Activated gamma-delta T cell treated with Interleukin-2 at 50 U/mL for 16 hours (primary cell): ENCODE measurements at regions not wholly inside any gene's neighbourhood (a gene's known extent, or its start where the extent isn't known, plus 50 kb on each side); places are given as distances from the start of the nearest gene placed in this dataset.

Experiments used
- DNase-seq: peaks from one replicate; pipeline ENCODE4 v3.0.0-alpha.2; 2020

- DNase-seq: no peak
These were observed 137.5 kb upstream of the BACH2 start for GRCh38 chr6:90434094-90434493.

DNA sequence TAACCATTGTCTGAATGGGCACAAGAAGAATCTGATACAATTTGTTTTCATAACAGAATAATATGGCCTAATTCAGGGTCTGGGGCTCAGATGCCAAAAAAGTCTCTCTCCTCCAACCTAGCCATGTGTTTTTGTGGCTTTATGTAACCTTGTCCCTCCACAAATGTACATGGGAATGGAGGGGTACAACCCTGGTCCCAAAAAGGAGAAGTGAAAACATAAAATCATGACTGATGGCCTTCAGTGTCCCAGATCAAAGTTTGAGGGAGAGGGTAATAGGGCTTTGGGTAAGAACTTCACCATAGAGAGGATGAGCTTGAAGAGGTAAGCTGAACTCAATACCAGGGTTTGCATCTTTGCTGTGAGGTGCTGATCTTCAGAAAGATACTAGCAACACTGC, 136.3 kb upstream of the BACH2 start:
- DNase-seq: no peak

DNA sequence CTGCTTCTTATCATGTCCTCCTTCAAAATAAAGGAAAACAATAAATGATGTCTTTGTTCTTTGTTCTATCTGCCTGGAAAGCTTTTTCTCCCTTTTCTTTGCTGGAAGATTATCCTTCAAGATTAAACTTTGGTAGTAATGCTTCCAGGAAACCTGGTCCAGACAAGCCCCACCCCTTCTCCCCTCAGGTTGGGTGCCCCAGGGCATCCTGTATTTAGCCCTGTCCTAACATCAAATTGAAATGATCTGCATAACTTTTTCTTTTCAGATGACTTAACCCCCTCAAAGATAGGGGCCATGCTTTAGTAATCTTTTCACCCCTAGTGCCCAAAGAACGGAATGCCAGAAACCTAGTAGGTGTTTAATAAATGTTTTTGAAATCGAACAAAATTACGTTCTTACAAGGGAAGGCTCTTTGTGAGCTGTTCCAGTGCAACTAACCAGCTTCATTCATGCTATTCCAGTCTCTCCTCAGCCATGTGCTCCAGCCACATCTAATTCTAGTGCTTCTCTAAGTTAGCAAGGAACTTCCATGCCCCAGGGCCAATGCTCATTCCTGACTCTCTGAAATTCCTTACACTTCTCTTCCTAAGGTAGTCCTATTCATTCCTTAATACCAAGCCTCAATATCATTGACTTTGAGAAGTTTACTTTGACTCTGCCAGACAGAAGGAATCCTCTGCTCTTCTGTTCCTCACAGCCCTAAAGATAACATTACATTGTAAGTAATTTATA, 135.6 kb upstream of the BACH2 start:
- DNase-seq: no peak

DNA sequence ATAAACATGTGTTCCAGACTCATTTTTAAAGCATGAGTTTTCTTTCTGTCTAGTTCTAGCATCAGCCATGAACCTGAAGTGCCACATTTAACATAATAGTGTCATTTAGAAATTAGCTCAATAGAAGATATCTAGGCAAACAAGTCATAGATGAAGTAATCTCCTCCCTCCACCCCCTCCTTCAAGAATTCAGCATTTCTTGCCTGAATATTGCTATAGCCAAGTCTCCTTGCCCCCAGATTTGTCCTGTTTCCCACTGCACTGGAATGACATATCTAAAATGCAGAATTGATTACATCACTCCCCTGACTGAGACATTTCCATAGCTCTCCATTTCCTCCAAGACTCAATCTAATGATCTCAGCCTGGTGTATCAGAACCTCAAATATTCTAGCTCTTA, 134.9 kb upstream of the BACH2 start:
- no peak for DNase-seq

GRCh38 chr6:90429713-90430112, 133.1 kb upstream of the BACH2 start:
- no peak for DNase-seq

DNA sequence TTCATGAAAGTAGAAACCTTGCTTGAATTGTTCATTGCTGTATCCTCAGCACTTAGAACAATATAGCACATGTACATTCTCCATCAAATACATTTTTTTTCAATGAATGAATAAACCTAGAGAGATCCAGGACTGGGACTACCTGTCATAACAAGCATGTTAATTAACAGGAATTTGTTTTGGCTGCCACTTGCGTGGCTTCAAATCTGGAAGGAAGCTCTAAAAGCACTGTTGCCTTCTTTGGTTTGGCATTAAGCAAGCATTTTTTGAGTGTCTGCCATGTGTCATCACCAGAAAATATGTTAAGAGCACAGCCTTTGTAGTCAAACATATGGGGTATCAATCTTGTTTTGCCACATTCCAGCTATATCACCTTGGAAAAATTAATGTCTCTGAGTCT, 131.9 kb upstream of the BACH2 start:
- DNase-seq: no peak

DNA sequence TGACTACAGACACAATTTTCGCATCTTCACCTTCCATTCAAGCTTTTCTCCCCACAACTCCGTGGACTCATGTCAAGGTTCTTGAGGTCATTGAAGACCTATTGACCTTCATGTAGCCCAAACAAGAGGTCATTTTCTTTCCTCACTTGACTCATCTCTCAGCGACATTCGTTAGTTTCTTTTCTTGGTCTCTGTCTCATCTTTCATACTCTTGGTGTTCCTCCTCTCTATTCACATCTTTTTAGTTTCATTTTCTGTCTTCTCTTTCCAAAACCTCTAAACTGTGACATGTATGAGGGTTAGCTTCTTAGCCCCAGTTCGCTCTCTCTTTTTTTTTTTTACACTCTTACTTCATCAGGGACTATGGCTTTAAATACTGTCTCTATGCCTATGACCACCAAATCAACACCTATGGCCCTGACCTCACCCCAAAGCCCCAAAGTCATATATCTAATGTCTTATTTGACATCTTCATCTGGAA, 128.6 kb upstream of the BACH2 start:
- no peak for DNase-seq

DNA sequence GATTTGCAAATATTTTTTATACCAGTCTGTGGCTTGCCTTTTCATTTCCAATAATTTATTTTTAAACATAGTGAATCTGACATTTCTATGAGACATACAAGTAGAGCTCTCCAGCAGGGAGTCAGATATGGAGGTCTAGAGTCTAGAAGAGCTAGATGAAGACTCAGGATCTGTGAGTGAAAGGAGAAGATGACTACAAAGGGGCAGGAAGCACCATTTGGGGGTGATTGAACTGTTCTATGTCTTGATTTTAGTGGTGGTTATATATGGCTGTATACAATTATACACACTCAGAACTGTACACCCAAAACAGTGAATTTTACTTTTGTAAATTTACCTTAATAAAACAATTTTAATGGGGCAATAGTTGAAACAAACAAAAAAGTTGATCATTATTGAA, 127.9 kb upstream of the BACH2 start:
- no peak for DNase-seq

DNA sequence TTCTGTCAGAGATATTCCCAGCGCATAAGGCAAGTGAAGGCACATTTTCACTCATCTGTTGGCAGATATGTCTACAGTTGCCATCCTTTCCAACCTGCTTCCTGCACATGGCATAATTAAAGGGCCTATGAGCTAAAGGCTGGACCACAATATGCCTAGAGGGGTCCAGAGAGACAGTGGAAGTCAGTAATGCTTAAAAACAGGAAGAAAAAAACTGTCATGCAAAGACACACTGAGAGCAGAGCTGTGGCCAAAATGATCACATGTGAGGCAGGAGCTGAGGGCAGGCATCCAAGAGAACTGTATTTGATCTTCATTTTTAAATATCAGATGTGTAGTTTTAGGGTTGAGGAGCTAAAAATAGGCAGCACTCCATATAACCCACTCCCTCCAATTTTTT, 125.0 kb upstream of the BACH2 start:
- no peak for DNase-seq

GRCh38 chr6:90420500-90420899, 123.9 kb upstream of the BACH2 start:
- DNase-seq: no peak

DNA sequence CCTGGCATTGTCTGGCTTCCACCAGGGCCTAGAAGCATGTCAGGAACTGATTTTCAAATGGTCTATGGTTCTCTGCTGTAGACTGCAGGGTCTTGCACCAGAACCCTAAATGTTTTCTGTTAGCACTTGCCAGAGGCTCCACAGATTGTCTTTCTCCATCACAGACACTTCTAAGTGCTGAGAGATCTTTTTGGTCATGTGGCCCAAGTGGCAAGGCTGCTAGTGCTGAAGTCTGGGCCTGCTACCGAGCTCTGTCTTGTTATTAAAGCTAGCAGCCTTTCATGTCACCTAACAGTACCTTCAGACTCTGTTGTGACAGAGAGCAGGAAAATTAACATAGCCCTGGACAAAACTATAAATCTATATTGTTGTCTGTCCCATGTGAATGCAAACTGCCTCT, 120.7 kb upstream of the BACH2 start:
- DNase-seq: no peak

GRCh38 chr6:90416322-90416721, 119.7 kb upstream of the BACH2 start:
- DNase-seq: no peak

DNA sequence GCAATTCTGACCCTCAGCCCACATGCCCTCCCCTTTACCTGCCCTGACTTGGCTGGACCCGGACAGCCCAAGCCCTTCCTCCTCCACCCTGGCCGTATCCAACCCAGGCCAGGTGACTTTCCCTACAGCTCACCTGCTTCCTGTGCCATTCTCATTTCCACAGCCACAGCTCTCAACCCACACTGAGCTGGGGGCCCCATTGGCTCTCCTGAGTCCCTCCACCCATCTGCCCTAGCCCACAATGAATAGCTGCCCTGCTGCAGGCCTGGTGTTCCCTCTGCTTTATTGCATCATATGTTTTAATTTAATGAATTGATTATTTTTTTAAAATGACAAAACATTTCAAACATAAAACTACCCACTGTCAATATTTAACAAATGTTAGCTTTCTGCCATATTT, 118.5 kb upstream of the BACH2 start:
- DNase-seq: no peak

DNA sequence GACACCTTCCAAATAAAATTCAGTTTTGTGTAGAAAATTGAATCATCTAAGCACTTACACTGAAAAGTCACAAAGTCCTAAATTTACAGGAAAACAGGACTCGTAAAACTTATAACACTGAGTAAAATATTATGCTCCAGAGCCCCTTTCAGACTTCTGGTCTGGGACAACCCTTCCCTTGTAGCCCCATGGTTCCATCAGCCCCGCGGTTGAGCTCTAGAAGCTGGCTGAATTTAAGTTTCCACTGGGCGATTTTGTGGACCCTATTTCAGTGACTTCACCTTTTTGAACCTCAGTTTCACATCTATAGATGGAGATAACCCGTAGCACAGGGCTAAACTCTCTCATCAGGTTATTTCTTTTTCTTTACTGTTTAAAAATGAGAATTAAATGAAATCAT, 117.7 kb upstream of the BACH2 start:
- DNase-seq: no peak

- peak; percentile 74 for DNase-seq
These were observed 117.2 kb upstream of the BACH2 start for GRCh38 chr6:90413867-90414266.

- no peak for DNase-seq
These were observed 116.8 kb upstream of the BACH2 start for GRCh38 chr6:90413396-90413795.

- no peak for DNase-seq
These were observed 116.1 kb upstream of the BACH2 start for GRCh38 chr6:90412538-90413369.

DNA sequence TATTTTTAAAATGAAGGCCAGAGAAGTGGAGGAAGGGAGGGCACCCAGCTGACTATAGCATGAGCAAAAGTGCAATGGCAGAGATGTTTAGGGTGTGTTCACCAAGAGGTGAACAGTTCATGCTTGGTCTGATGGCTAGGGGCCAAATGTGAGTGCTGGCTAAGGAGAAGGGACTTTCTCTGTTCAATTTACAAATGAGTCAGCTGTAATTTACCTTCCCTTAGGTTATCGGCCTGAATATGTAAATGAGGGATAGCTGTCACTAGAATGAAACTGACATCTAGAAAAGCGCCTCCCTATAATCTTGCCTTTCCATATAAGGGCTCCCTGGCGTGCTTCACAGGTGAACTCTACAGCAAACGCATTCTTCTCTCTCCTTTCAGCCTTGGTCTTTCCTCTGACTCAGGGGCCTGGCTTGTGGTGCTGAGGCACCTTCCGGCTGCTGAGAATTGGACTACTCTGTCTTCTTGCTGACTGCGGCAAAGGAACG, 114.7 kb upstream of the BACH2 start:
- DNase-seq: peak; percentile 30

DNA sequence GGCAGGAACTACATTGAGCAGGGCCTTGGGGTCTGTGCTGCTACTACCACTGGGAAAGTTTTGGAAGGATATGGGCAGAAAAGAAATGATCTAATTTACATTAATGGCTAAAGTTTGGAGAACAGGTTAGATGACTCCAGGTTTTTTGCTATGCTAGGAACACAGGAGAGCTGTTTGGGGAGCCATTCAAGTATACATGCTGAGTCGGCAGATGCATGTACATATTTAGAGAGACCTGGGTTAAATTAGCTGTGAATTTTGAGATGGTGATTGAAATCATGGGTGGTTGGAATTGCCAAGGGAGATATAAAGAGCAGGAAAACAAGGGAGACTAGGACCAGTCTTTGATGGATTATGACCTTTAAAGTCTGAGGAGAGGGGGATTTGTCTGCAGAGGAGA, 113.1 kb upstream of the BACH2 start:
- DNase-seq: no peak

- no peak for DNase-seq
These were observed 110.3 kb upstream of the BACH2 start for GRCh38 chr6:90406957-90407356.

DNA sequence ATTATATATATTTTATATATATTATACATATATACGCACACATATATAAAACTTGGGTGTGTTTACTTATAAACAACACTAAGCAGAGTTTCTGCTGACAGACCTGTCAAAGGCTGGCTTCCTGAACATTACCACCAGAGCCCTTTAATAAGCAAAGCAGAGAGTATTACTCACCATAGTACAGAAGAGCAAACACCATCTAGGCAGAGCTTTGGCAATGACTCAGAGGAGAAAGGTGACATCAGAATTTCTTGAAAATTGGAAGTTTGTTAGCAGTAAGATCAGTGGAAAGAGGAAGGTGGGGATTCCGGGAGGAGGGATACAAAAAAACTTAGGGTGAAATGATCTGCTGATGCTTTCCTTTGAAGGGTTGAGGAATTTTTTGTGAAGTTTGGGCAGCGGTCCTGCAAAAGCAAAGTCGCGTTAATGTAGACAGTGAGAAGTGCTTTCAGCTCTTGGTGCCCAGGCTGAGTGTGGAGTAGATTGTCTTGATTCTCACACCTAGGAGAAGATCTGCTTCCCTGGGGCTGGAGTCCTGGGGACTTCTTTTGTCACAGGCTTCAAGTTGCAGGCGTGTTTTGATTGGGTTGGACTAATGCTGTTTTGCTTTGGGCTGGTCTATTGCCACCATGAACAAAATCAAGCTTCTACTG, 109.6 kb upstream of the BACH2 start:
- DNase-seq: peak; percentile 22

DNA sequence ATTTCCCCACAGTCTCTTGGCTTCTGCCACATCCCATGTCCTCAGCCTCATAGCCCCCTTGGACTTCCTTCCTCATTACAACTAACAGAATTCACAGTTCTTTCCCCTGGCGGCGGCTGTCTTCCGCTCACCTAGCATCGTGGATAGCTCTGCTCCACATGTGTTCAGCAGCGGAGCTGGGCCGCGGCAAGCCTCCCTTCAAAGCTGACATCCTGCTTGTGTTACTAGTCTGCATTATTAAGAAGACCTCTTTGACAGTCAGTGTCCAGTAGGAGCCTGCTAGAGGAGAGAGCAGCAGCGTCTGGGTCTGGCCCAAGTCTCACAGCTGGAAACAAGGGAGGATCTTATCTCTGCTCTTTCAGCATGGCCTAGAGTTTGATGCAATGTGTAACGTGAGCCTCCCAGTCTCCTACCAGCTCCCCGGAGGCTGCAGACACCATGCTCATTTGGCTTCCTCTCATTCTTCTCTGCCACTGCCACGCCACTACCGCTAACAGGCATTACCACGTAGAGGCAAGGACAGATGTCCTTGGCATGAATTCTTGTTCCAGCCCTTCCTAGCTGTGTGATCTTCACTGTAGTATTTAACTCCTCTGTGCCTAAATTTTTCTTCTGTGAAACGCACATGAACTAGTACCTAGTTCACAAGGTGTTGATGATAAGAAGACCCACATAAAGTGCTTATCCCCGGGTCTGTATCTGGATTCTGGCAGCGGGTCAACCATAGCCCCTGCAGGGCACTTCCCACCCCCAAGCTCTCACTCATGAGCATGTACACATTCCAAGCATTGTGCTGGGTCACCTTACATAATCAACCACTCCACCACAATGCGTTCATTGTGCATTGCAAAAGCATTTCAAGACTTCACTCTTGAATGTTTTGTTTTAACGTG, 107.1 kb upstream of the BACH2 start:
- no peak for DNase-seq

DNA sequence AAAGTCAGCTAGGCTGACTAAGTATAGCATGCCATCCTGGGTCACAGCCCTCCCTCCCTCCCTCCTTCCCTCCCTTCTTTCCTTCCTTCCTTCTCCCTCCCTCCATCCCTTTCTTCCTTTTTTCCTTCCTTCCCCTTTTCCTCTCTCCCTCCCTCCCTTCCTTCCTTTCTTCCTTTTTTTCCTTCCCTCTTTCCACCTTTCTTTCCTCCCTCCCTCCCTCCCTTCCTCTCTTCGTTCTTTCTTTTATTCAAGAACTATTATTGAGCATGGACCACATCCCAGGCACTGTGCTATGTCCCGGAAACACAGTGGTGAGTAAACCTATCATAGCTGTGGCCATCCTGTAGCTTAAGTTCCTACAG, 106.2 kb upstream of the BACH2 start:
- no peak for DNase-seq
